ENCODE measurements at regions not wholly inside any gene's neighbourhood (a gene's known extent, or its start where the extent isn't known, plus 50 kb on each side); places are given as distances from the start of the nearest gene placed in this dataset.

- TF ChIP-seq CTCF (IDR thresholded peaks at IDR 0.05) (no peak), POLR2A (IDR thresholded peaks at IDR 0.05) (no peak)
These were observed 51.2 kb upstream of the KDM8 start for GRCh38 chr16:27152121-27152520.

Measured in right lobe of liver (tissue), 4 donors.